Activated CD8-positive, alpha-beta T cell treated with anti-CD3 and anti-CD28 coated beads for 36 hours (primary cell): ENCODE measurements at regions not wholly inside any gene's neighbourhood (a gene's known extent, or its start where the extent isn't known, plus 50 kb on each side); places are given as distances from the start of the nearest gene placed in this dataset.
"Not testable (repeated sequence)": the region's sequence is repeated elsewhere in the genome, so short reads cannot be mapped to it uniquely, and the experiment has no call there.

ENCODE experiments used
- ATAC-seq: fragments of 200-7000 bp; cut with Tn5 transposase; one replicate; pipeline ENCODE4 v1.10.0; 2021; ENCODE audit warnings: mild to moderate bottlenecking, moderate library complexity
- CTCF ChIA-PET: fragments of 350-600 bp; sonication (Branson Sonifier 250); formaldehyde crosslinking; loops from one replicate; lab custom pipeline; 2021; ENCODE audit warnings: antibody characterized with exemption; lab: Charles Lee
- POLR2A ChIA-PET: fragments of 350-600 bp; sonication (Branson Sonifier 250); formaldehyde crosslinking; loops from one replicate; lab custom pipeline; 2021; ENCODE audit warnings: antibody characterized with exemption; lab: Charles Lee
- DNase-seq: peaks from one replicate; pipeline ENCODE4 v3.0.0-alpha.2; 2020
- H3K27ac Mint-ChIP-seq: one replicate; pipeline ENCODE4 v1.8.0; 2021; ENCODE audit warnings: mild to moderate bottlenecking, mixed read lengths
- H3K27me3 Mint-ChIP-seq: one replicate; pipeline ENCODE4 v1.8.0; 2021; ENCODE audit warnings: mixed read lengths
- H3K36me3 Mint-ChIP-seq: one replicate; pipeline ENCODE4 v1.8.0; 2021; ENCODE audit warnings: low read depth, mixed read lengths
- H3K4me1 Mint-ChIP-seq: one replicate; pipeline ENCODE4 v1.8.0; 2021; ENCODE audit warnings: low read depth, mixed read lengths
- H3K4me3 Mint-ChIP-seq: one replicate; pipeline ENCODE4 v1.8.0; 2021; ENCODE audit warnings: mild to moderate bottlenecking, moderate library complexity, mixed read lengths
- H3K9me3 Mint-ChIP-seq: one replicate; pipeline ENCODE4 v1.8.0; 2021; ENCODE audit warnings: mixed read lengths
- CTCF ChIP-seq: fragments of 200-600 bp; IDR thresholded peaks from one replicate; pipeline ENCODE4 v1.8.0; 2022; ENCODE audit warnings: antibody characterized with exemption, mild to moderate bottlenecking
- intact Hi-C: fragments of 100-400 bp; cut with micrococcal nuclease; formaldehyde crosslinking; loops from one replicate; pipeline ENCODE4 v1.10.0; 2022

- POLR2A ChIA-PET, H3K9me3 Mint-ChIP-seq, H3K4me1 Mint-ChIP-seq, ATAC-seq, intact Hi-C loops, DNase-seq, H3K27ac Mint-ChIP-seq, H3K36me3 Mint-ChIP-seq, CTCF ChIA-PET, H3K4me3 Mint-ChIP-seq, H3K27me3 Mint-ChIP-seq: not testable (repeated sequence)
Observed at GRCh38 chr4:102397056-102397455, 51.8 kb upstream of the SLC39A8 start.

DNA sequence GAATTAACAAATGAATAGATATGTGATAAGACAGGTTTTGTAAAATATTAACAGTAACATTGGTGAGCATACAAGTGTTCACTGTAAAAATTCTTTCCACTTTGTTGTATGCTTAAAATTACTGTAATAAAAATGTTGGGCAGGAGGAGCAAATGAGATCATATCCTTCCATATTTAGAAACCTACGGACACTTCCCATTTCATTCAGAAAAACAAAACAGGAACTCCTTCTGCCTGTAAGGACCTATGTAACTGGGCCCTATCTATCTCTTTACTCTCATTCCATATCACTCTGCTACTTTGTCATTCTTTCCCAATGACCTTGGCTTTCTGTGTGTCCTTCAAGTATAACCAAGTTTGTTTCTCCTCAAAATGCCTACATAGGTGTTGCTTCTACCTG lies 53.7 kb upstream of the SLC39A8 start:
- intact Hi-C loops, result no loop called here
- Mint-ChIP-seq H3K27ac (no peak overlapping the region), H3K4me3 (no peak overlapping the region), H3K27me3 (no peaks in the 10 kb centered on the region), H3K9me3 (no peaks in the 10 kb centered on the region), H3K36me3 (no peaks in the 10 kb centered on the region), H3K4me1 (no peaks in the 10 kb centered on the region)
- DNase-seq (no peak), ATAC-seq (no peak)
- CTCF ChIA-PET, result no interaction called here
- POLR2A ChIA-PET, result no interaction called here
- TF ChIP-seq CTCF, result no peak

GRCh38 chr4:102400898-102401297 lies 55.6 kb upstream of the SLC39A8 start:
- Mint-ChIP-seq H3K9me3 (no peaks in the 10 kb centered on the region), H3K4me3 (no peak overlapping the region), H3K27me3 (no peaks in the 10 kb centered on the region), H3K27ac (no peak overlapping the region), H3K36me3 (no peaks in the 10 kb centered on the region), H3K4me1 (no peaks in the 10 kb centered on the region)
- TF ChIP-seq CTCF, result no peak
- intact Hi-C loops, result no loop called here
- ChIA-PET CTCF (no interaction called here), POLR2A (interaction anchor here (0.6 kb wide), 1 partner anchor 101 kb away, joined by 3 read pairs; no protein-coding TSS in a partner anchor)
- ATAC-seq (no peak), DNase-seq (no peak)

DNA sequence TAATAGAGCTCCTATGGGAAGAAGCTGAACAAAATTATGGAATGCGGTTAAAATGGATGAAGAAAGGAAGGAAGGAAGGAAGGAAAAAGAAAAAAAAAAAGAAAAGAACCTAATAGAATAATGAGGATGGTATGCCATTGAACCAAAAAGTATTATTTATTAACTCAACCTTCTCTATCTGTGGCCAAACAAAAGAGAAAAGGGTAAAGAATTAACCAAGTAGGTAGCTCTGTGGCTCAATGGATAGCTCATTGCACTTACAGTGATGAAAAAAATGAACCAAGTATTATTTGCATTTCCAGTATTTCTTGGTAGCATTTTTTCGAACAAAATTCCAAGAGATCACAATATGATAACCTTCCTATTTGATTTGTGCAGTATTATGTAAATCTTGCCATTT lies 56.9 kb upstream of the SLC39A8 start:
- H3K4me3 Mint-ChIP-seq, result no peak overlapping the region
- no peaks in the 10 kb centered on the region for H3K9me3 Mint-ChIP-seq
- ChIA-PET POLR2A (no interaction called here), CTCF (interaction anchor here (0.8 to 1.0 kb wide), 2 partner anchors 21 to 80 kb away, joined by 3 read pairs; no protein-coding TSS in a partner anchor)
- H3K4me1 Mint-ChIP-seq, result no peaks in the 10 kb centered on the region
- H3K27me3 Mint-ChIP-seq, result no peaks in the 10 kb centered on the region
- no peak for TF ChIP-seq CTCF
- DNase-seq, result no peak
- intact Hi-C loops, result no loop called here
- H3K27ac Mint-ChIP-seq, result no peak overlapping the region
- no peaks in the 10 kb centered on the region for H3K36me3 Mint-ChIP-seq
- ATAC-seq, result no peak

- no peak for ATAC-seq
- Mint-ChIP-seq H3K9me3 (no peaks in the 10 kb centered on the region), H3K4me1 (no peaks in the 10 kb centered on the region), H3K4me3 (no peak overlapping the region), H3K36me3 (no peaks in the 10 kb centered on the region), H3K27ac (no peak overlapping the region), H3K27me3 (no peaks in the 10 kb centered on the region)
- no peak for DNase-seq
- TF ChIP-seq CTCF, result no peak
- ChIA-PET POLR2A (no interaction called here), CTCF (no interaction called here)
- intact Hi-C loops, result no loop called here
Observed at GRCh38 chr4:102403116-102403515, 57.8 kb upstream of the SLC39A8 start.
